ENCODE measurements at regions not wholly inside any gene's neighbourhood (a gene's known extent, or its start where the extent isn't known, plus 50 kb on each side); places are given as distances from the start of the nearest gene placed in this dataset.

GRCh38 chr3:144097163-144097562 is 125.5 kb downstream of the DIPK2A start:
- no peak for TF ChIP-seq CTCF (IDR thresholded peaks at IDR 0.05; ENCODE audit: unreplicated experiment)
- no TSS peak for BruUV-seq (replicated peaks)
- Mint-ChIP-seq H3K36me3 (ENCODE audit: insufficient read depth, unreplicated experiment) (no peaks in the 10 kb centered on the region), H3K27ac (ENCODE audit: low read depth, unreplicated experiment) (no peak overlapping the region), H3K4me3 (ENCODE audit: unreplicated experiment) (no peak overlapping the region), H3K9me3 (ENCODE audit: unreplicated experiment) (no peaks in the 10 kb centered on the region), H3K4me1 (ENCODE audit: insufficient read depth, unreplicated experiment) (no peaks in the 10 kb centered on the region), H3K27me3 (ENCODE audit: insufficient read depth, unreplicated experiment) (no peaks in the 10 kb centered on the region)
- DNase-seq (ENCODE audit: unreplicated experiment), result no peak
- POLR2A ChIA-PET, result no interaction called here
- intact Hi-C loops (cut with micrococcal nuclease), result no loop called here
- CTCF ChIA-PET, result no interaction called here

- intact Hi-C loops (cut with micrococcal nuclease), result no loop called here
- POLR2A ChIA-PET, result no interaction called here
- TF ChIP-seq CTCF (IDR thresholded peaks at IDR 0.05; ENCODE audit: unreplicated experiment), result no peak
- BruUV-seq (replicated peaks), result no TSS peak
- no peak for DNase-seq (ENCODE audit: unreplicated experiment)
- Mint-ChIP-seq H3K27ac (ENCODE audit: low read depth, unreplicated experiment) (no peak overlapping the region), H3K4me3 (ENCODE audit: unreplicated experiment) (no peak overlapping the region), H3K27me3 (ENCODE audit: insufficient read depth, unreplicated experiment) (no peaks in the 10 kb centered on the region), H3K9me3 (ENCODE audit: unreplicated experiment) (no peaks in the 10 kb centered on the region), H3K4me1 (ENCODE audit: insufficient read depth, unreplicated experiment) (no peaks in the 10 kb centered on the region), H3K36me3 (ENCODE audit: insufficient read depth, unreplicated experiment) (no peaks in the 10 kb centered on the region)
- CTCF ChIA-PET, result no interaction called here
Measured at GRCh38 chr3:144098691-144099090, 127.1 kb downstream of the DIPK2A start.

GRCh38 chr3:144102421-144102820 is 130.8 kb downstream of the DIPK2A start:
- intact Hi-C loops (cut with micrococcal nuclease), result no loop called here
- BruUV-seq (replicated peaks), result no TSS peak
- Mint-ChIP-seq H3K27me3 (ENCODE audit: insufficient read depth, unreplicated experiment) (no peaks in the 10 kb centered on the region), H3K9me3 (ENCODE audit: unreplicated experiment) (no peaks in the 10 kb centered on the region), H3K4me3 (ENCODE audit: unreplicated experiment) (no peak overlapping the region), H3K27ac (ENCODE audit: low read depth, unreplicated experiment) (no peak overlapping the region), H3K36me3 (ENCODE audit: insufficient read depth, unreplicated experiment) (no peaks in the 10 kb centered on the region), H3K4me1 (ENCODE audit: insufficient read depth, unreplicated experiment) (no peaks in the 10 kb centered on the region)
- no peak for TF ChIP-seq CTCF (IDR thresholded peaks at IDR 0.05; ENCODE audit: unreplicated experiment)
- no peak for DNase-seq (ENCODE audit: unreplicated experiment)
- POLR2A ChIA-PET, result no interaction called here
- CTCF ChIA-PET, result no interaction called here

- CTCF ChIA-PET, result interaction anchor here (0.6 kb wide), 1 partner anchor 199 kb away, joined by 4 read pairs; no protein-coding TSS in a partner anchor
- H3K27ac Mint-ChIP-seq (ENCODE audit: low read depth, unreplicated experiment), result no peak overlapping the region
Measured at GRCh38 chr3:144104186-144104585, 132.6 kb downstream of the DIPK2A start.

More at GRCh38 chr3:144104186-144104585, 132.6 kb downstream of the DIPK2A start:
- Mint-ChIP-seq H3K36me3 (ENCODE audit: insufficient read depth, unreplicated experiment) (no peaks in the 10 kb centered on the region), H3K4me3 (ENCODE audit: unreplicated experiment) (no peak overlapping the region), H3K27me3 (ENCODE audit: insufficient read depth, unreplicated experiment) (no peaks in the 10 kb centered on the region), H3K9me3 (ENCODE audit: unreplicated experiment) (no peaks in the 10 kb centered on the region), H3K4me1 (ENCODE audit: insufficient read depth, unreplicated experiment) (no peaks in the 10 kb centered on the region)
- no peak for TF ChIP-seq CTCF (IDR thresholded peaks at IDR 0.05; ENCODE audit: unreplicated experiment)
- no TSS peak for BruUV-seq (replicated peaks)
- DNase-seq (ENCODE audit: unreplicated experiment), result no peak
- intact Hi-C loops (cut with micrococcal nuclease), result no loop called here
- POLR2A ChIA-PET, result no interaction called here
